Medulla oblongata (tissue), 1 donor: ENCODE measurements at regions not wholly inside any gene's neighbourhood (a gene's known extent, or its start where the extent isn't known, plus 50 kb on each side); places are given as distances from the start of the nearest gene placed in this dataset.
A peak's percentile ranks its signal among the peaks of the same experiment; 100 is the strongest.

Experiments used
- DNase-seq: peaks from one replicate; pipeline ENCODE4 v3.0.0-alpha.2; 2015; ENCODE audit errors: extremely low spot score

DNA sequence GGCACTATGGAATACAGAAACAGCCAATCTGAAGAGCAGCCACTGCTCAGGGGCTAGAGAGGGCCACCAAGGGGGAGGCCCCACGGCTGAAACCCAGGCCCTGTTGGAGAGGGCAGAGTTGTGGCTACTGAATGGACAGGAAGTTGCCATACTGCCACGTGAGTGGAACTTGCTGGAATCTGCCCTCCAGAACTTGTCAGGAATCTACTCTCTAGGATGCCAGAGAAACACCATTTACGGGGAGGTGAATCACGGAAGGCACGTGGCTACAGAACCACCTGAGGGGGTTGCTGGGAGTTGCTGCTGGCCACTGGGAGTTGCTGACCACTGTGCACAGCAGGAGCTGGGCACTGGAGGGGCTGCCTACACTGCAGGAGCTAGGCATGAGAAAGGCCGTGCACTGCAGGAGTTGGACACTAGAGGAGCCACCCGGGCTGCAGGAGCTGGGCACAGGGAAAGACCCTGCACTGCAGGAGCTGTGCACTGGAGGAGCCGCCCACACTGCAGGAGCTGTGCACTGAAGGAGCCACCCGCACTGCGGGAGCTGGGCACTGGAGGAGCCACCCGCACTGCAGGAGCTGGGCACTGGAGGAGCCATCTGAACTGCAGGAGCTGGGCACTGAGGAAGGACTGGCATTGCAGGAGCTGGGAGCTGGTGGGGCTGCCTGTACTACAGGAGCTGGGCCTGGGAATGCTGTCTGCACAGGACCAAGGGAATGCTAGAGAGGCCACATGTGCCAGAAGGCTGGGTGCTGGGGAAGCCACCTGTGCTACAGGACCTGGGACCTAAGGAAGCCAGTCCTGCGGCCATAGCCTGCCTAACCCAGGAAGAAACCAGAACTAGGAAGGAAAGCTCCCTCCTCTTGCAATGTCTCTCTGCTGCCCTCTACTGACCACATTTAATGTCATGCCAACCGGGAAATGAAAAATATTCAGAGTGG lies 343.4 kb downstream of the MATN1 start:
- peak; percentile 89 for DNase-seq

DNA sequence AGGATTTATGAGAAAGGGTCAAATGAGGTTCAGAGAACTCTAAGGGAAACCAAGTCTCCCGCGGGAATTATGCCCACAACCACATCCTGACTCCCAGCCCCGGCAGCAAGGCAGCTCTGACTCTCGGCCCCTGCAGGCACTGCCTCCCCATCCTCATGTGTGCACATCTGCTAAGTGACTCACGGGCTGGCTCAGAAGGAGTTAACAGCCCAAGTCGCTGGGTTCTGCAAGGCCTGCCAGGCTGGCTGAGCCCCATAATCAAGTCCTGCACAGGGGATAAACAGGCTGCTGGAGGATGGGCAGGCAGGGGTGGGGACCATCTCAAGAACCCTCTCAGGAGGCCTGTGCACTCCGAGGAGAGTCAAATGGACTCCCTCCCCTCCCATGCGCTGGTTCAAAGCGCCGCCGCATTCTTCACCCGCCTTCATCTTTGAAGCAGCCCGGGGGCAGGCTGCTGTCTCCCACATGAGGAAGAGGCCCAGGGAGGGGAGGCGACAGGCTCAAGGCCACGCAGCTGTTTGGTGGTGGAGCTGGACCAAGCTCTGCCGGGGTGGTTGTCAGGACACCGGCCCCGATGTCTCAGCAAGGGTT lies 344.3 kb downstream of the MATN1 start:
- no peak for DNase-seq

DNA sequence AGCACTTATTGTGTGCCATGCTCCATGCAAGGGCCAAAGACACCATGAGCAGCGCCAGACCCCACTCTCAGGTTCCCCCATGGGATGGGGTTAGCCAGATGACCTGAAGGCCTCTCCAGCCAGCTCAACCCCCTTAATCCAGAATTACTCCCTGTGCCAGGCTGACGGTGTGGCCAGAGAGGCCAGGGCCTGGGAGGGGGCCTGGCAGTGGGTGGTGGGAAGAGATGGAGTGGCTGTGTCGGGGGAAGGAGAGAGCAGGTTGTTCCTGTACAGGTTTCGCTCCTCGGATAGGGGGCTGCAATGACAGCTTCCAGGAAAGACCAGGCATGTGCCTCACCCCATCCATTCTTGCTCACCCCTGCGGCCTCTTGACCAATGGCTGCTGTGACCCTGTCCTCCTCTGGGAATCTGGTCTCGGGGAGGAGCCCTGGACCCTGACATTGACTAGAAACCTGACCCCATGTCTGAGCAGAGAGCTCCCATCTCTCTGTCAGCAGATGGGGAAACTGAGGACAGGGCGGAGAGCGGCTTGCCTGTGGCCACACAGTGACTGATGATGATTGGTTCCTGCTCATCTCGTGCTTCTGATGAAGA lies 345.3 kb downstream of the MATN1 start:
- DNase-seq: no peak

DNA sequence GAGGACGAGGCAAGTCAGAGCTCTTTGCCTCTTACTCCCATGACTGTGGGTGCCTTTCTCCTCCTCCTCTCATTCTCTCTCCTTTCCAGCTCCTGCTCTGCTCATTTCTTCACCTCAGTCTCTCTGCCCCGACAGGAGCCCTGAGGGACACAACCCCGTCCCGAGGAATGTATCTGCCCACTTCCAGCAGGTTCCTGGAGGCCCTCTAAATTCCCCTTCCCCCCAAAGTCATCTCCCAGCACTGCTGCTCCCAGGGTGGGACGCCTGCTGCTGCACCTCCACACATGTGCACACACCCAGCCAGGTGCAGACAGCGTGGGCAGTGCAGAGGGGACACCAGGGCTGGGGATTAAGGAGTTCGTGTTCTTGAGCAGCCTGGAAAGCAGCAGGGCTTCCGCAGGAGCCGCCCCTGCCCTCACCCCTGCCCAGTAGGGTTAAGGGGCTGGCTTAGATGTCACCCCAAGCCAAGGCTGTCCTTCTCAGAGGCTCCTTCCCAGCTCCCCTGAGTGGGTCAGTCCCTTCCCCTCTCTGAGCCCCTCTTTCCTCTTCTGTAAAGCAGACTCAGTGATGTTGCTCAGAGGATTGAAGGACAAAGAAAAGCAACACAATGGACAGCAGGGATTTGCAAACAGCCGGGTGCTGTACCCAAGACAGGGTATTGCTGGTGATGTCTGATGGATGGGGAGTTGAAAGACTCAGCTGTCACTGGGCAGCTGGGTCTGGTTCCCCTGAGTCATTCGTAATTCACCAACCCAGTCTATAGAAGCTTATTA lies 346.0 kb downstream of the MATN1 start:
- DNase-seq: no peak

DNA sequence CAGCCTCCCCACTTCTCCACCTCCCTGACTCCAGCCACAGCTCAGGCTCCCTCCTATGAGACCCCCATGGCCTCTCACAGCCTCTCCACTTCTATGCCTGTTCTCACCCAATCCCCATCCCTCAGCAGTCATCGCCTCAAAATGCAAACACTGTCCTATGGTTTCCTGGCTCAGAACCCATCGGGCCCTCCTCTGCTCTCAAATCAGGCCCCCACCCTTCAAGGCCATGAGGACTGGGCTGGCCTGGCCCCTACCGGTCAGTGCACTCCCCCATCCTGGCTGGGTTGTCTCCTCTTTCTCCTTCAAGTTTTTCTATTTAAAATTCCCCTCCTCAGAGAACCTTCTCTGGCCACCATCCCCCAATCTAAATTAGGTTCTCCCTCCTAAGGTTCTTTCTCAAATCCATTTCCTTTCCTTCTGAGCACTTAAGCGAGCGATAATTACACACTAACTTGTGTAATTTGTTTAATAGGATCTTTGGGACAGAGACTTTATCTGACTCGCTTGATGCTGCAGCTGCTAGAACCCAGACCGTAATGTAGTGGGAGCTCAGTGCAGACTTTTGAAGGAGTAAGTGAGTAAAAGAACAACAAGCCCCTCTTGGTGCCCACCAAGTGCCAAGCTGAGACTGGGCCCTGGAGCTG lies 347.2 kb downstream of the MATN1 start:
- no peak for DNase-seq

DNA sequence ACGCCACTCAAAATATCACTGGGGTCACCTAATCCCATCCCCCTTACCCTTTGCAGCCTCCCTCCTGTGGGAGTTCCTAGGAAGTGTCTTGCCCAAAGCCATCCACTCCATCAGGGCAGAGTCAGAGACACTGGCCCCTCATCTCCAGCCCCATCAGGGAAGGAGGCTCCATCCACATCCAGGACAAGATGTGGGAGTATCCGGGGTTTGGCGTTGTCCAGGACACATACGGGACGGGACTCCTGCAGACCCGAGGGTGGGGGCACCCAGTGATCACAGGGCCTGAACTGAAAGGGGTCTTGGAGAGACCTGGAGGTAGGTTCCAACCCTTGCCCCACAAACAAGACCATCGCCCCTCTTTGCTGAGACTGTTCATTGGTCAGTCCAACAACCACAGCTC lies 348.2 kb downstream of the MATN1 start:
- DNase-seq: no peak

DNA sequence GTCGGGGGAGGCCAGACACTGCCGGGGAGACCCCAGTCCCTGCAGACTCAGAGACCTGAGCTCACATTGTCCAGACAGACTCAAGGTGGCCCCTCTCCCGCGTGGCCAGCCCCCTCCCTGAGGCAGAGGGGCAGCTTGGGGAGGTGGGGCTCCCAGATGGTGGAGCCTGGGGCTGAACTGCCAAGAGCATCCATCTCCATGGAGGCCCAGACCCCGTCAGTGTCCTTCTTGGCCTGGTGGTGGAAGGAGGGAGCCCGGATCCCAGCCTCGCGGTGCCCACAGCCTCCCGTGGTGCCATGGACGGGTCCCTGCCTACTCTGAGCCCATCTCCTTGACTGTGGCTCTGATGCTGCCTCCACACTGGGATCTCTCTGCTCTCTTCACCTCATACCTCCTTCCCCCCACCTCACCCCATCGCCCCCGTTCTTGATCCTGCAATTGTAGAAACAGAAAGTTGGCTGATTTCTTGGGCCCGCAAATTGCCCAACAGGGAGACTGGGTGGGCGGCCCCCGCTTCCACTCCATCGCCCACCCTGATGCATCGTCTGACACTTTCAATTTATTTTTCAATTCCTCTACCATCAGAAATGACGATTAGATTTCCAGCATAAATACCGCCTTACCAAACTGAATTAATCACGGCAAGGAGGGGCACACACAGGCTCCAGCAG lies 348.9 kb downstream of the MATN1 start:
- no peak for DNase-seq

DNA sequence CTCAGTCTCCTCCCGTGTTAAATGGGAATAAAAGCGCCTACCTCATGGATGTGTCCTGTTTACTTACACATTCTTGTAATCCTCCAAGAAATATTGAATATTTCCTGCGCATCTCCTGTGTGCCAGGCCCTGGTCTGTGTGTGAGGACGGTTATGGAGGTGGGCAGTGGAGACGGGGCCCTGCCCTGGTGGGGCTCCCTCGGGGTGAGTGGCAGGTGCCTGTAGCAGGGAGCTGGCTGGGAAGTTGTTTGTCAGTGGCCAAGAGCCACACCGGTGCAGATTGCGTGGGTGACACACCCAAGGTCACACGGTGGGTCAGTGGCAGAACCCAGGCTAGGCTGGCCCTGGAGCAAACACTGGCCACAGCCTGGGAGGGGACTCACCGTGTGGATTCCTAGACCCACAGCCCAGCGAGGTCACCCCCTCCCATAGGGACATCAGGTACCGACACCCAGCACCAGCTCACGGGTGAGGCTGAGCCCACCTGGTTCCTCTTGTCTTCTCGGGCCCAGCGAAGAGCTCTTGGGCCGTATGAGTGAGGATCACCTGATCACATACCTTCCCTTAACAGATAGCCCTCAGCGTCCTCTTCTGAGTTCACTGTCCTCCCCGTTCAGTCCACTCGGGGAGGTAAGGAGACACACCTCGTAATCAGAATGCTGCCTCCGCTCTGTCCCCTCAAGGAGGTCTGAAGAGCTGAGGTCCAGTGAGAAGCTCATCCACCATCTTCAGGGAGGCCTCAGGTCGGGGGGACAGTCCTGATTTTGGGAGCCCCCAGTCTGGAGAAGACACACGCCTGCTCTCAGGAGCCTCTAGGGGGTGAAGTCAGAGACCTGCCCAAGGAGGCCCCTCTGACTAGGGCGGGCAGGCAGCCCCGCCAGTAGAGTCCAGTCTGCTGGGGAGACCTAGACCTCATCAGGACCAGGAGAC lies 349.6 kb downstream of the MATN1 start:
- no peak for DNase-seq

DNA sequence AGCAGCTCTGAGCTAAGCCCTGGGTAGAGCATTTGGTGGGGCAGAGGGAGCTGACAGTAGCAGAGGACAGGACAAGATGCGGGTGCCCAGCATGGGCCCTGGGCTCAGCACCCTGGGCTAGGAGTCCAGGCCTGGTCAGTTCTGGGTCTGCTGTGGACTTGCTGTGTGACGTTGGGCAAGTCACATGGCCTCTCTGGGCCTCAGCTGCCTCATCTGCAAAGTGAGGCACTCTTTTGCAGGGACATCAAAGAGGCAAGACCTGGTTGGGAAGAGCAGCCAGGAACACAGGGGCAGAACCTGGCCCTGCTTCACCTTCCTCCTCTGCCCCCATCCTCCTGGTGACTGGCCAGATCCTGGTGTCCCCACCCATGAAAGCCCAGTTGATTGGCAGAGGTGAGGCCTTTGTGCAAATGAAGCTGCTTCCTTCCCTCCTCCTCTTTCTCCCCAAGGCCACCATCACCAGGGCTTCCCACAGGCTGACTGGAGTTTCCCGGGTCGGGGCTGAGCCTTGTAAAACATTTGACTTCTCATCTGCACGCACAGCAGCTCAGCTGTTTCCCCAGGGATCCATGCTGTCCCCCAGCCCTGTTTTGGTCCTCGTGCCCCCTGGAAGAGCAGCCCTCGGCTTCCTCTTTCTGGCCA lies 350.5 kb downstream of the MATN1 start:
- DNase-seq: no peak

DNA sequence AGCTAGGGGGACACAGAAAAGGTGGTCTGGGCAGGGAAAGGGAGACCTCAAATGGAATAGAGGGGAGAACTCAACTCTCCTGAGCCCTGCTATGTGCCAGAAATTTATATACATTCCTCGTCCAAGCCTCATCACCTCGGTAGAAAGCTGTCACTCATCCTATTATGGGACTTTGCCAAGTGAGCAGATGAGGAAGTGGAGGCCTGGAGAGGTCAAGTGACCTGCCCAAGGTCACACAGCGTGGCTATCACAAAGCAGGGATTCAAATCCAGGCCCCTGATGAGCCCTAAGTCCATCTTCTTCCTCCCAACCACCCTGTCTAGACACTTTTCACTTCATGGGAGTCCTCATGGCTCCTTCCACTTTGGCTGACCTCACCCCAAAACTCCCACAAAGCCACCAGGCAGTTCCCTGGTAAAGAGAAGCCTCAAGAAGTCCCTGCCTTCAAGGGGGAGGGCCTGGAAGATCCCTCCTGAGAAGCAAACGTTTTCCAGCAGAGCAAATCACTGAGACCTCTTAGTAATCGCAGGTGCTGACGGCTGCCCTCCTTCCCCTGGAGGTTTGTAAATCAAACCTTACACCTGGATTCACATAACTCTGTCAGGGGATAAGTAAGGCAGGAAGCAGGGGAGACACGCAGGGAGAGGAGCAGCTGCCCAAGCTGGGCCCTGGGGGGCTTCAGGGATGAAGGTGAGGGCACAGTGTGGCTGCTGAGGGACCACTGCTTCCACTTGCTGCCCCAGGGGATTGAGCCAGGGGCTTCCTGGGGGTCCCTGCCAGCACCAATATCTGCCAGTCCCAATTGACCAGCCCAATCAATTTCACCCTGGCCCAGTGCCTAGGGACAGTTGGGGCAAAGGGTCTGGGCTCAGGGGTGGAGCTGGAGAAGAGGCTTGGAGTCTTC lies 351.2 kb downstream of the MATN1 start:
- DNase-seq: no peak

DNA sequence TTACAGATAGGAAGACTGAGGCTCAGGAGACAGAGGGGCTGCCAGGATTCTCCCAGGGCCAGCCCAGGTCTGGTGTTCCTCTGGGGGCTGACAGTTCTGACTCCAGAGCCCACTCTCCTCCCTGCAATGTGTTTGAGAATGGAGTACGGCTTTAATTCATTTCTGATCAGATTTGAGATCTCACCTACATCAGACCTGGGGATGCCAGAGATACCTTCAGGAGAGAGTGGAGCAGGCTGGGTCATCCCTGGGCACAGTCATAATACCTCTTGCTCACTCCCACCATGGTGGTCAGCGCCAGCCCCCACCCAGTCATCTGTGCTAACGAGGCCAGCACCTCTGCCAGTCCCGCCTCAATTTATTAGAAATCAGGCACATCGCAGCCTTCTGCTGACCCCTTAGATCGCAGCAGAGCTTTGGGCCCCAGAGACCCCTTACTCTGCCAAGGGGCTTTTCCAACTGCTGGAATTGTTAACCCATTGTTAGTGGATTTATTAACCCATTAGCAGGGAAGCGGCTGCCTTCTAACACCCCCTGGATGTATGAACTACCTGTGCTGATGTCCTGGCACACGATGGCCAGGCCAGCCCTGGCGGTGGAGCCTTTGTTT lies 352.1 kb downstream of the MATN1 start:
- DNase-seq: no peak

DNA sequence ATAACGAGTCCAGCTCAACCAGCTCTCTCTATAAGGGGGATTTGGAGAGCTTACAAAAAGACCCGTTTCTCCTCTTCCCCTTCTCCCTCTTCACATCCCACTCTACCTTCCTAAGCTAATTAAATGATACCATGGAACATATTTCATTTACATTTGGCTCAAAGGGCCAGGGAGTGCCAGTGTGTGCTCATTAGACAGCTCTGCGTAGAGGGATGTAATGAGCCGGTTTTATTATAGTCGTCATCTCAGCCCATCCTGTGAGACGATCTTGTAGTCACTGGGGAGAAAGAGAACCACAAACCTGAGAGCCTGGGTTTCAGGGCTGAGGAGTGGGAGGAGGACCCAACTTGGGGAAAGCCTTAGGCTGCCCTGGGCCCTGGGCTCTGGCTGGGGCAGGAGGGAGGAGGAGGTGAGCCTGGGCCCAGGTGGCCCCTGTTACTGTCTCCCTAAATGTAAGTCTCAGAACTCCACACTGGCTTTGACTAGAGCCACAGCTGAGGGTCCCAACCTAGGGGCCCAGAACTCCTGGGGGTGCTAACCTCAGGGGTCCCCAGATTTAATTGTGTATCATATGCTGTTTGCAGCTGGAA lies 354.6 kb downstream of the MATN1 start:
- DNase-seq: no peak

DNA sequence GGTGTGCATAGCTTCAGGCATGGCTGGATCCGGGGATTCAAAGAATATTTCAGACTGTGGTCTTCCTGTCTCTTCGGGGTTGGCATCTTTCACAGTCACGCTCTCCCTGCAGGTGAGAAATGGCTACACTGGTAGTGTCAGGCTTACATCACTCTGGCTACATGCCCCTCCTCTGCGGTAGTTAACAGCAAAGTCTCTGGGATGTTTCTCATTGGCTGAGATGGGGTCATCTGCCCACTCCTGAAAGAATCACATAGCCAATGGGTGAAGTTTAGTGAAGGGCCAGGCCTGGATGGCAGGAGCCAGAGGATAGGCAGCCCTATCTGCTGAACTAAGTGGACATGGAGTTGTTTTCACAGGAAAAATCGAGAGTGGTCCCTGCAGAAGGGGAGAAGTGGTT lies 356.5 kb downstream of the MATN1 start:
- no peak for DNase-seq

DNA sequence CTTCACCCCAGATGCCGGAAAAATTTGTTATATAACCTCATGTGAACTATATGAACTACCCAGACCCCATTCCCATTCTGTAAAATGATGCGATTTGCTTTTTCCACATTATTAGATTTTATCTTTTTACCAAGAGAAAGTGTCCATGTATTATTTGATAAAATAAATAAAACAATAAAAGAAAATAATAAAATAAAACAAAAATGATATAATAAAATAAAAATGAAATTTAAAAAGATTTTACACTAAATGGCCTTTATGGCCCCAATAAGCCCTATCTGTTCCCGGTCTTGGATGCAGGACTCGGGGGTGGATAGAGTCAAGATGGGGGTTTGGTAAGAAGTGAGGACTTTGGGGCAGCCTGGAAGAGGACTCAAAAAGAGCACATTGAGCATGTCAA lies 357.2 kb downstream of the MATN1 start:
- no peak for DNase-seq

DNA sequence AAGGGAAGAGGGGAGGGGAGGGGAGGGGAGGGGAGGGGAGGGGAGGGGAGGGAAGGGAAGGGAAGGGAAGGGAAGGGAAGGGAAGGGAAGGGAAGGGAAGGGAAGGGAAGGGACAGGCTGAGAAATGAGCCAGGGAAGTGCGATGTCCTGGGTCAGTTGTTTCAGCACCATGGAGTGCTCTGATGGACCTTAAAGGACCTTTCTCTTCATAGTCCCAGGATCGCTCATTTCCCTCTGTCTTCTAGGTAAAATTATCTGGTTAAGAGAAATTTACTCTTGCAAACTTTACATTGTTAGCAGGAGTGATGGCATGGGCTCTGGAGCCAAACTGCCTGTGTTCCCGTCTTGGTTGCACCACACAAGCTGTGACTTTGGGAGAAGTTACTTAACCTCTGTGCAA lies 357.8 kb downstream of the MATN1 start:
- DNase-seq: no peak

DNA sequence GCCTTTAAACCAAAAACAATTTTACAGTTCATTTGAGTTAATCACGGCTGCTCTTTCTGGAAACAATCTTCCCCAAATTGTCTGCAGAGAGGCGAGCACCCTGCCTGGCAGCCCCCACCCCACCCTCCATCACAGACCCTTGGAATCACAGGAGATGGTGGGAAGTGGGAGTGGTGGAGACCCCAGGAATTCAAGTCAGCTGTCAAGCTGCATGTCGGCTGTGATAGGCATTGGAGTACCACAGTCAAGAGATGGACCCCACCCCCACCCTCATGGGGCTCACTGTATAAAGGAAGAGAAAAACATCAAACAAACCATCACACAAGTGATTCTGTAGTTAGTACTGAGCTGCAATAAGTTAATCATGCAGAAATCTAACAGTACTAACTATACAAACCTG lies 360.4 kb downstream of the MATN1 start:
- DNase-seq: no peak

DNA sequence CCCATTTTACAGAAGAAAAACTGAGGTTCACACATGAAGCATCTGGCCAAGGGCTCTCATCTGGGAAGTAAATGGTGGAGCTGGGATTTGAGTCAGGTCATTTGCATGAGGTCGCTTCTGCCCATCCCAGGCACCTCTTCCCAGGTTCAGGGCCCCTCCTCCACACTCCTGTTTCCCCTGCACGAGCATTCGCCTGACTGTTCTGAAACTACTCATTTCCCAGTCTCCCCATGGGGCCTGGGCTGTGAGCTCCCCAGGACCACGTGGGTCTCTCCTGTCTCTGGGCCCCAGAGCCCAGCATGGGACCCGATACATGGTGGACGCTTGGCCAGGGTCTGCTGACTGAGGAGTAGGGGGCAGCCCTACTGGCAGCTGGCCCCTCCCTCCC lies 360.8 kb downstream of the MATN1 start:
- no peak for DNase-seq
